ENCODE measurements at regions not wholly inside any gene's neighbourhood (a gene's known extent, or its start where the extent isn't known, plus 50 kb on each side); places are given as distances from the start of the nearest gene placed in this dataset.
A peak's percentile ranks its signal among the peaks of the same experiment; 100 is the strongest.
"Not testable (repeated sequence)": the region's sequence is repeated elsewhere in the genome, so short reads cannot be mapped to it uniquely, and the experiment has no call there.

GRCh38 chr4:187504974-187505797 lies 490.4 kb upstream of the ZFP42 start:
- peak in 1 of 2 experiments; percentile 15 for DNase-seq

- DNase-seq = not testable (repeated sequence)
These were observed 489.8 kb upstream of the ZFP42 start for GRCh38 chr4:187505798-187506141.

GRCh38 chr4:187516224-187516623 lies 479.3 kb upstream of the ZFP42 start:
- no peak for DNase-seq

GRCh38 chr4:187541666-187542065 lies 453.9 kb upstream of the ZFP42 start:
- no peak for DNase-seq

GRCh38 chr4:187544461-187545053 lies 451.0 kb upstream of the ZFP42 start:
- no peak for DNase-seq

GRCh38 chr4:187547316-187547715 lies 448.3 kb upstream of the ZFP42 start:
- DNase-seq = no peak

- no peak for DNase-seq
These were observed 445.2 kb upstream of the ZFP42 start for GRCh38 chr4:187550256-187550950.

- DNase-seq = no peak
These were observed 442.8 kb upstream of the ZFP42 start for GRCh38 chr4:187552781-187553180.

- no peak for DNase-seq
These were observed 440.4 kb upstream of the ZFP42 start for GRCh38 chr4:187555174-187555573.

- no peak for DNase-seq
These were observed 437.2 kb upstream of the ZFP42 start for GRCh38 chr4:187558391-187558790.

- no peak for DNase-seq
These were observed 433.2 kb upstream of the ZFP42 start for GRCh38 chr4:187562345-187562744.

- no peak for DNase-seq
These were observed 430.2 kb upstream of the ZFP42 start for GRCh38 chr4:187565416-187565815.

GRCh38 chr4:187569871-187570270 lies 425.7 kb upstream of the ZFP42 start:
- no peak for DNase-seq

GRCh38 chr4:187575706-187576105 lies 419.9 kb upstream of the ZFP42 start:
- DNase-seq = no peak

GRCh38 chr4:187576751-187577150 lies 418.8 kb upstream of the ZFP42 start:
- no peak for DNase-seq

- DNase-seq = no peak
These were observed 417.6 kb upstream of the ZFP42 start for GRCh38 chr4:187577941-187578480.

- no peak for DNase-seq
These were observed 408.7 kb upstream of the ZFP42 start for GRCh38 chr4:187586892-187587291.

GRCh38 chr4:187598196-187598595 lies 397.4 kb upstream of the ZFP42 start:
- no peak for DNase-seq

GRCh38 chr4:187602339-187603092 lies 393.1 kb upstream of the ZFP42 start:
- no peak for DNase-seq

GRCh38 chr4:187603093-187604025 lies 392.2 kb upstream of the ZFP42 start:
- DNase-seq = no peak

GRCh38 chr4:187604984-187605383 lies 390.6 kb upstream of the ZFP42 start:
- DNase-seq = no peak

GRCh38 chr4:187606581-187606980 lies 389.0 kb upstream of the ZFP42 start:
- no peak for DNase-seq
